Hepatocyte (in vitro differentiated cells): ENCODE measurements at regions not wholly inside any gene's neighbourhood (a gene's known extent, or its start where the extent isn't known, plus 50 kb on each side); places are given as distances from the start of the nearest gene placed in this dataset.

Experiments
- DNase-seq: peaks from one replicate; pipeline ENCODE4 v3.0.0-alpha.2; 2016; ENCODE audit warnings: low spot score
- H2AFZ ChIP-seq: fragments of 200-600 bp; sonication (generic); 2 replicates; pipeline ENCODE4 v1.6.0; 2016; ENCODE audit warnings: antibody characterized with exemption, mild to moderate bottlenecking
- H3K27ac ChIP-seq: fragments of 200-600 bp; sonication (generic); 2 replicates; pipeline ENCODE4 v1.5.1; 2016; ENCODE audit warnings: mild to moderate bottlenecking
- H3K27me3 ChIP-seq: fragments of 200-600 bp; sonication (generic); 2 replicates; pipeline ENCODE4 v1.6.1; 2016
- H3K36me3 ChIP-seq: fragments of 200-600 bp; sonication (generic); replicated peaks from 2 replicates; pipeline ENCODE4 v1.5.1; 2016; ENCODE audit warnings: low read depth; ENCODE audit not compliant: insufficient read depth
- H3K4me1 ChIP-seq: fragments of 200-600 bp; sonication (generic); 2 replicates; pipeline ENCODE4 v1.5.1; 2016; ENCODE audit warnings: mild to moderate bottlenecking, moderate library complexity; ENCODE audit not compliant: insufficient read depth
- H3K4me2 ChIP-seq: fragments of 200-600 bp; sonication (generic); 2 replicates; pipeline ENCODE4 v1.6.0; 2016
- H3K4me3 ChIP-seq: fragments of 200-600 bp; sonication (generic); 2 replicates; pipeline ENCODE4 v1.5.1; 2016; ENCODE audit warnings: mild to moderate bottlenecking
- H3K79me2 ChIP-seq: fragments of 200-600 bp; sonication (generic); 2 replicates; pipeline ENCODE4 v1.6.0; 2017; ENCODE audit warnings: mild to moderate bottlenecking
- H3K9me2 ChIP-seq: fragments of 200-600 bp; sonication (generic); replicated peaks from 2 replicates; pipeline ENCODE4 v1.6.0; 2017; ENCODE audit warnings: mild to moderate bottlenecking; ENCODE audit not compliant: insufficient read depth
- H3K9me3 ChIP-seq: fragments of 200-600 bp; sonication (generic); 2 replicates; pipeline ENCODE4 v1.5.1; 2016; ENCODE audit warnings: low read depth, mild to moderate bottlenecking
- H4K20me1 ChIP-seq: fragments of 200-600 bp; sonication (generic); 2 replicates; pipeline ENCODE4 v1.6.0; 2016; ENCODE audit warnings: mild to moderate bottlenecking; ENCODE audit not compliant: insufficient read depth, poor library complexity, severe bottlenecking
- EZH2 ChIP-seq: fragments of 200-600 bp; sonication (generic); IDR thresholded peaks from 2 replicates; pipeline ENCODE4 v1.6.1; 2016; ENCODE audit warnings: antibody characterized with exemption, mild to moderate bottlenecking, borderline replicate concordance
- EZH2phosphoT487 ChIP-seq: fragments of 200-600 bp; sonication (generic); IDR thresholded peaks from one replicate; pipeline ENCODE4 v1.6.1; 2018; ENCODE audit warnings: antibody characterized with exemption, mild to moderate bottlenecking, low read depth, moderate library complexity; ENCODE audit not compliant: unreplicated experiment, severe bottlenecking
- WGBS: methylation state at CpG from one replicate; pipeline ENCODE4 v1.1.6; 2016; ENCODE audit warnings: low lambda C conversion rate; ENCODE audit errors: missing lambda C conversion rate; 5-methylcytosine and 5-hydroxymethylcytosine counted together
- TF ChIP-seq, protein P1 (sequence below): fragments of 200-600 bp; sonication (generic); IDR thresholded peaks from 2 replicates; pipeline ENCODE4 v1.5.1; 2016; ENCODE audit warnings: antibody characterized with exemption, mild to moderate bottlenecking; ENCODE audit not compliant: poor library complexity

DNA sequence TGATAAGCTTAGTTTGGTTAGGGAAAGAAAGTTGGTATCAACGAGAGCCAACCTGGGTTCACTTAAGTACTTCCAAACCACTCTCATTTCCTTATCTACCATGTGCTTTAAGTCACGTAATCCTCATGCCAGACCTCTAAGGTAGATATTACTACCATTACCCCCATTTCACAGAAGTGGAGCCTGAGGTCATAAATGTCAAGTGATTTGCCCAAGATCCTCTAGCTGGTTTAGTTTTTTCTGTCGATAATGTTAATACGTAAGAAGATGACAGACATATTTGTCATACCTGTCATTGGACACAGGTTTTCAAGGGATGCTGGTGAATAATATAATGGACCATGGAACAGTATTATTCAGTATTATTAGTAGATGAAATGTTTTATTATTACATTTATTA, 197.4 kb upstream of the MKLN1 start:
- Histone ChIP-seq H3K4me1 (no peaks in the 10 kb centered on the region), H3K36me3 (no peaks in the 10 kb centered on the region), H3K9me3 (no peaks in the 10 kb centered on the region), H3K4me3 (no peak overlapping the region), H3K27me3 (no peaks in the 10 kb centered on the region), H3K4me2 (no peak overlapping the region), H3K9me2 (no peaks in the 10 kb centered on the region), H2AFZ (no peak overlapping the region), H3K79me2 (no peaks in the 10 kb centered on the region), H4K20me1 (no peaks in the 10 kb centered on the region), H3K27ac (no peak overlapping the region)
- TF ChIP-seq EZH2 (no peak), EZH2phosphoT487 (no peak)
- TF ChIP-seq, protein P1, sequence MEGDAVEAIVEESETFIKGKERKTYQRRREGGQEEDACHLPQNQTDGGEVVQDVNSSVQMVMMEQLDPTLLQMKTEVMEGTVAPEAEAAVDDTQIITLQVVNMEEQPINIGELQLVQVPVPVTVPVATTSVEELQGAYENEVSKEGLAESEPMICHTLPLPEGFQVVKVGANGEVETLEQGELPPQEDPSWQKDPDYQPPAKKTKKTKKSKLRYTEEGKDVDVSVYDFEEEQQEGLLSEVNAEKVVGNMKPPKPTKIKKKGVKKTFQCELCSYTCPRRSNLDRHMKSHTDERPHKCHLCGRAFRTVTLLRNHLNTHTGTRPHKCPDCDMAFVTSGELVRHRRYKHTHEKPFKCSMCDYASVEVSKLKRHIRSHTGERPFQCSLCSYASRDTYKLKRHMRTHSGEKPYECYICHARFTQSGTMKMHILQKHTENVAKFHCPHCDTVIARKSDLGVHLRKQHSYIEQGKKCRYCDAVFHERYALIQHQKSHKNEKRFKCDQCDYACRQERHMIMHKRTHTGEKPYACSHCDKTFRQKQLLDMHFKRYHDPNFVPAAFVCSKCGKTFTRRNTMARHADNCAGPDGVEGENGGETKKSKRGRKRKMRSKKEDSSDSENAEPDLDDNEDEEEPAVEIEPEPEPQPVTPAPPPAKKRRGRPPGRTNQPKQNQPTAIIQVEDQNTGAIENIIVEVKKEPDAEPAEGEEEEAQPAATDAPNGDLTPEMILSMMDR: no peak
- WGBS: 72% methylated on average over 4 of the region's 4 CpGs
- no peak for DNase-seq

DNA sequence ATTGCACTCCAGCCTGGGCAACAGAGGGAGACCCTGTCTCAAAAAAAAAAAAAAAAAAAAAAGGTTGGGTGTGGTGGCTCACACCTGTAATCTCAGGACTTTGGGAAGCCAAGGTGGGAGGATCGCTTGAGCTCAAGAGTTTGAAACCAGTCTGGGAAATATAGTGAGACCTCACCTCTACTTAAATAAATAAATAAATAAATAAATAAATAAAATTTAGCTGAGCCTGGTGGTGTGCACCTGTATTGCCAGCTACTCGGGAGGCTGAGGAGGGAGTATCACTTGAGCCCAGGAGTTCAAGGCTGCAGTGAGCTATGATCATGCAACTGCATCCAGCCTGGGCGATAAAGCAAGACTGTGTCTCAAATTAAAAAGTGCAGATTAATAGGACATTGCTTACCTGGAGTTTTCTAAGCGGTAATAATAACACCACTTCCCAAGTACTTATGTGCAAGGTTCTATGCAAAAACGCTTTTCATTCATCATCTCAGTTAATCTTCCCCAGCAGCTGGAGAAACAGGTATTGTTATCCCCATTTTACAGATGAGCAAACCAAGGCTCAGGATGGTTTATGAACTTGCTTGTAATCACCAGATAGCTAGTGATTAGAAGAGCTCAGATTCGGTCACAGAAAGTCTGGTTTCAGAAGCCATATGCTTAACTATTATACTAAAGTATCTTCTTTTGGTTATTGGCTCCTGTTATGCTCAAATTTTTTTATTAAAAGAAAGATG, 196.5 kb upstream of the MKLN1 start:
- H4K20me1 ChIP-seq: no peaks in the 10 kb centered on the region
- no peaks in the 10 kb centered on the region for H3K36me3 ChIP-seq
- no peak overlapping the region for H3K4me3 ChIP-seq
- TF ChIP-seq, protein P1: no peak
- no peak for TF ChIP-seq EZH2phosphoT487
- TF ChIP-seq EZH2: no peak
- H3K27ac ChIP-seq: no peak overlapping the region
- H2AFZ ChIP-seq: no peak overlapping the region
- no peaks in the 10 kb centered on the region for H3K27me3 ChIP-seq
- H3K79me2 ChIP-seq: no peaks in the 10 kb centered on the region
- no peaks in the 10 kb centered on the region for H3K9me2 ChIP-seq
- H3K4me1 ChIP-seq: no peaks in the 10 kb centered on the region
- DNase-seq: no peak
- no peaks in the 10 kb centered on the region for H3K9me3 ChIP-seq
- WGBS: 94% methylated on average over 6 of the region's 6 CpGs
- no peak overlapping the region for H3K4me2 ChIP-seq

DNA sequence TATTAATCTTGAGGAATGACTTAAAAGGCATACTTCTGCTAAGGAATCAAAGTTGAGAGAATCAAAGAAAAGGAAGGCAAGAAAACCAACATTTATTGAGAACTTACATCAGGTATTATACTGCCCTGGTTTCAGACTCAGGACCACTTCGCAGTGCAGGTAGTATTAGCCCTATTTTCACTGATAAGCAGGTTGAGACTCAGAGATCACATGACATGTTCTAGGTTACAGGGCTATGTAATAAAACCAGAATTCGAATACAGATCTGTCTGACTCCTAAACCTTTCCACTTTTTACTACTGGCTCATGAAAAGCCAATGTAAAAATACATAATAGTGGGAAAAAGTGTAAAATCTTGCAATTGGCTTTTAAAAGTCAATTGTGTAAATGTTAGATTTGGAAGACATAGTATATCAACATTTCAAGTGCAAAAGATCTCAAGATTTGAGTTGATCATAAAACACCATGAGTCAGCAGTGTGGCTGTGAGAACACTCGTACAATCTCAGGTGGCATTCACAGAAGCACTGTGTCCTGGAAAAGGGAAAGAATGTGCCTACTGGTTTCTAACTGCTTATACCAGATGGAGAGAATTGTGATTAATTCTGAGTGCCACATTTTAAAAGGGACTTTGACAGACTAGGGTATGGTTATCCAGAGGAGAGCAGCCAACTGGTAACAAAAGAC, 195.8 kb upstream of the MKLN1 start:
- Histone ChIP-seq H3K36me3 (no peaks in the 10 kb centered on the region), H3K4me3 (no peak overlapping the region), H3K4me2 (no peak overlapping the region), H3K79me2 (no peaks in the 10 kb centered on the region), H3K9me2 (no peaks in the 10 kb centered on the region), H3K27me3 (no peaks in the 10 kb centered on the region), H4K20me1 (no peaks in the 10 kb centered on the region), H3K27ac (no peak overlapping the region), H3K9me3 (no peaks in the 10 kb centered on the region), H3K4me1 (no peaks in the 10 kb centered on the region), H2AFZ (no peak overlapping the region)
- WGBS: 88% methylated on average over 3 of the region's 3 CpGs
- no peak for DNase-seq
- TF ChIP-seq, protein P1: no peak
- TF ChIP-seq EZH2phosphoT487: no peak
- TF ChIP-seq EZH2: no peak
